Stimulated activated CD8-positive, alpha-beta memory T cell treated with anti-CD3 and anti-CD28 coated beads, Interleukin-4, amount 100 ng/mL, for 48 hours (primary cell): ENCODE measurements at regions not wholly inside any gene's neighbourhood (a gene's known extent, or its start where the extent isn't known, plus 50 kb on each side); places are given as distances from the start of the nearest gene placed in this dataset.
"Not testable (repeated sequence)": the region's sequence is repeated elsewhere in the genome, so short reads cannot be mapped to it uniquely, and the experiment has no call there.

Experiments
- DNase-seq: peaks from one replicate; pipeline ENCODE4 v3.0.0-alpha.2; 2020

- no peak for DNase-seq
Measured at GRCh38 chr12:24356240-24356804, 406.9 kb upstream of the SOX5 start.

DNA sequence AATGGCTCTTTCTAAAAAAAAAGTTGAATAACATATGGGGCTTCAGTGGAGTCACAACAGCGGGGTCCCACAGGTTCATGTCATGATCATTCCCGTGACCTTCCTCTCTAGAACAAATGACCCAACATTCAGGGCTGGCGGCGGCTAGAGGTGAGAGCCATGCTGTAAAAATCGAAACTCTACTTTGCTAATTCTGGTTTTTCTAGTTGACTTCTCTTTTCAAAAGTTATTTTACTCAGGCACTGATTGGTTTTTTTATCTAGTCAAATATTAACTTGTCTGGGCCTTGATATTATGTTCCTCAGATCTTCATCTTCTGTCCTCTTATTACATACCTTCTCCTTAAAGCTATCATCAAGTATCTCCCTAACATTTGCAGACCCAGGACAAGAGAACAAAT, 402.9 kb upstream of the SOX5 start:
- no peak for DNase-seq

- no peak for DNase-seq
Measured at GRCh38 chr12:24349051-24349799, 399.8 kb upstream of the SOX5 start.

- DNase-seq, result not testable (repeated sequence)
Measured at GRCh38 chr12:24348180-24348579, 398.7 kb upstream of the SOX5 start.

GRCh38 chr12:24328261-24328660, 378.8 kb upstream of the SOX5 start:
- DNase-seq, result no peak

DNA sequence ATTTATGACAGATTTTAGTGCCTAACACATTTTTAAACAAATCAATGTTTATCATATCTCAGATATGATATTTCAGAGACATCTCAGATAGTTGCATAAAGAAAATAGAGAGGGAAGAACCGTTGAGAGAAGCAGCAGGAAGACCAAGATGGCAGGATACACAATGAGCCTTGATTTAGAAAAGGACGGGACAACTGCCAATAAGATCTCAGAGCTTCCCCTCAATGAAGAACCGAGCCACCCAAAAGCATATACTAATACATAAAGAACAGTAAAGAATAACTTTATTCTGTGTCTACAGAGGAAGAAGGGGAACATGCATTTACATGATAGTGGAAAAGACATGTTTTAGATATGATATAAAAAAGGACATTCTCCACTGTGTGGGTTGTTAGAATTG, 375.9 kb upstream of the SOX5 start:
- DNase-seq, result no peak

- no peak for DNase-seq
Measured at GRCh38 chr12:24307716-24308335, 358.4 kb upstream of the SOX5 start.

DNA sequence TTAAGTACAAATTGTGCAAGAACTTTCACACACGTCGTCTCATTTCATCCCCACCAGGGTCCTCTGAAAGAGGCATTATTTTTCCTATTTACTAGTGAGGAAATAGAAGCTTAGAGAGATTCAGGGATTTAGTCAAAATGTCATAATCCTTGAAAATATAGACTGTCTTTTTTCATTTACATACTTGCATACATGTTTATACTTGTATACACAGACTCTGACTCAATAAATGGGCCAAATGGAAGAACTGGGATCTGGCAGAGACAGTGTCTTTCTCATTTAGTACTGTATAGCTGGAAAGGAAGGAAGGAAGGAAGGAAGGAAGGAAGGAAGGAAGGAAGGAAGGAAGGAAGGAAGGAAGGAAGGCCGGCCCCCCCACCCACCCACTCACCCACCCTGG, 357.7 kb upstream of the SOX5 start:
- no peak for DNase-seq

DNA sequence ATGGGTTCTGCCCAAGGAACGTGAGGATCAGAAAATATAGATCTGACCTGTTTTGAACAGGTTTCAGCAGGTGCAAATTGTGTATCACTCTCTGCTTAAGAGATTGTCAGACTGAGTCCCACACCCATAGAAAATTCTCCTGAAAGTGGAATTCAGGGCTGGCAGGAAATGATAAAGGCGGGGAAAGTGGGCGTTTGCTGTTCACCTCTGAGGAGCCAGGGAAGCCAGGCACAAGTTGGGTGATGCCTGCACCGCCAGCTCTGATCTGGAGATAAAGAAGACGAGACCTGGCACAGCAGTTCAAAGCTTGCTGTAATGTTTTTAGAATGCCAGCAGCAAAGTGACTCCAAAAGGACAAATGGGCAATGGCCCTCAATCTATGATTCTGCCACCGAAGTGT, 356.5 kb upstream of the SOX5 start:
- DNase-seq, result no peak

DNA sequence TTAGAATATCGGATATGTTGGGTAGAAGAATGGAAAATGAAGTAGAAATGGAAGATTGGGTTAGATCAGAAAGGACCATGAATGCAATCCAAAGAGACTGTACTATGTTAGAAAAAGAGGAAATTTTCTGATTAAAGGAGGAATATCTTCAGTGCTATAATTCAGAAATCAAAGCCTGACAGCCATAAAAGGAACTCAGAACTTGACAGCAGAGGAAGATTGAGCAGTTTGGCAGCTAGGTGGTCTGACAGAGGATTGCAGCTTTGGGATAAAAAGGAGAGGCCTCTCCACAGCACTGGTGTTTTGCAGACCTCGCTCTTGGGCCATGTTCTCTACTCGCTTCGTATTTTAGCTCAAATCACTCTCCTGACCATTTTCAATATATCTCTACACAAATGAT, 354.8 kb upstream of the SOX5 start:
- DNase-seq, result no peak

GRCh38 chr12:24302708-24303107, 353.2 kb upstream of the SOX5 start:
- DNase-seq, result no peak

DNA sequence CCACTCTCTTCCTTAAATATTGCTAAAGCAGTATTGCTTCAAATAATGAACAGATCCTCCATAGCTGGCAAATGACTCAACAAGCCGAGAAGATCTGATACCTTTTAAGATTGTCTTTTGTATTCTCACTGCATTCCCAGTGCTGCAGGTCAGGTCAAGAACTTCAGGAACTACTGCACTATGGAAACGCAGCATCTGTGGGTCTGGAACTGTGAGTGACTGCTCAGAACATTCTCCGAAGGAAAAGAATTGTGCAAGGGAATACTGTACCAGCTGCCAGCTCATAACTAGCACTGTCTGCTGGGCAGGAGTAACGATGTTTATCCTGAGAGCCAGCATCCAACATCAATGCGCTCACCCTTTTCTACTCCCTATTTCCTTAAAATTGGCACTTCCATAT, 348.0 kb upstream of the SOX5 start:
- DNase-seq, result no peak

GRCh38 chr12:24293549-24293948, 344.1 kb upstream of the SOX5 start:
- no peak for DNase-seq

DNA sequence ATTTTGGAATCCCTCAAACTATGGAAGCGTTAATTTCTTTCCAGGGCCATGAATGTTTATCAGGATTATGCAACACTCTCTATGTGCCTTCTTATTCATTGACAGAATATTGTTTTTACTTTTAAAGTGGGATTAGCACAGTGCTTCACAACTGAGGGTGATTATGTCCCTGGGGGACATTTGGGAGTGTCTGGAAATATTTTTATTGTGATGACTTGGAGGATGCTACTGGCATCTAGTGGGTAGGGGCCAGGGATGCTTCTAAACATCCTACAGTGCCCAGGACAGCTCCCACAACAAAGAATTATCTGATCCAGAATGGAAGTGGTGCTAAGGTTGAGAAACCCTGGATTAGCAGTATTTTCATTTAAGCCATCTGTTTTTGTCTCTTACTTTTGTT, 338.5 kb upstream of the SOX5 start:
- DNase-seq, result no peak

DNA sequence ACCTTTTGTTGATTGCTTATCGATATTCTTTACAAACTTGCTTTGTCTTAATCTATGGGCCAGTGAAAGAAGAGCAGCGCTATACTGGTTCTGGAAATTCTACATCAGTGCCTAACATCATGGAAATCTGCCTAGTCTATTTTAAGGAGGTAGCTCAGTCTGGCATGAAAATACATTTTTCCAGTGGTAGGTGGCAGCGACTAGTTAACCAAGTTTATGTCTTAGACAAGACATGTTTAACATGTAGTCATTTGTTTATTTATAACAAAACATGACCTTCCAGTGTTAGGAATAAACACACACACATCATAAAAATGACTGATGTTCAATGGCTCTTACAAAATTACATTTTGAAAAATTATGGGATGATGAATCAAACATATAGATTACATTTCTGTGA, 336.0 kb upstream of the SOX5 start:
- DNase-seq, result no peak

DNA sequence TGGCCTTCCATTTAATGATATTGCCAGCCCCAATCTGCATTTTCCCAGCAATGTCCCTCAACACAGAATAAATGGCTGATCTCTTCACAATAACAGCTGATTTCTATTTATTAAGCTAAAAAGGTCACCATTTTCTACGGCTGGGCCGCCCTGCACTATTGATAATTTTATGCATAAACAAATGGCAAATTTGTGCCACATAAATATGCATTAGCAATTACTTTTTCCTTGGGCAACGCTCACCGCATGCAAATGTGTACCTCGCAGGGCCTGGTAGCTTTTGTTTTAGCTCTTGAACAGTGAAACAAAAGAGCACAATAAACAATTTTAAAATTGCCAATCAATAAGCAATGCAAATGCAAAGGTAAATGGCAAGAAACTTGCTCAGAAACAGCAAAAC, 331.9 kb upstream of the SOX5 start:
- DNase-seq, result no peak

DNA sequence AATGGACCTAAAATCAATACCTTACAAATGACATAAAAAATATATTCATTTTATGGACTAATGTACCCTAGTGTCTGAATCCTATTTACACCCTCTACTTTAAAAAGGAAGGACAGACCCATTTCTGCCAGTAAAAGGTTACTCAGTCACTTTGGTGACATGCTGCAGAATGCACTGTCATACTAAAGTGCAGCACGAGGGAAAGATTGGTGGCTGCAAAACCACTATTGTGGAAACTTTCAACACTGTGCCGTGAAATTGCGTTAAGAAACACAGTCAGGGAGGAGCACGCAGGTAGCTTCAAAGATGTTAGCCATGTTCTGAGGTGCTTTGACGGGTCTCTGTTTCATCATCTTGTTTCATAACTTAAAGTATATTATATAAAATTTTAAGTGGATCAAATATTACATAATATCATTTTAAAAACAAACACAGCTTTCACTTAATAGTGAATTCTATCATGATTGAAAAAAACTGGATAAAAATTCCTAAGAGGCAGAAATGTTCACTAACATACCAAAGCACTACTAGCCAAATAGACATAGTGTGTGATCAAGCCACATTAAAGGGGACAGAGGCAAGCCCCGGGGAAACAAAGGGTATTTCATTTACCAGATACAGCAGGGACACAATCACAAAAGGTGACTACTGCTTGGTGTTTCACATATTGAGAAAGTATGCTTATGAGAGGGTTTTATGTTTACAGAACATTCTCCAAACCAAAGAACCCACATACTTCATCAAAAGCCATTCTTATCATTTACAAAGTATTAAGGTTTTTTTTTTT, 330.8 kb upstream of the SOX5 start:
- DNase-seq, result no peak

DNA sequence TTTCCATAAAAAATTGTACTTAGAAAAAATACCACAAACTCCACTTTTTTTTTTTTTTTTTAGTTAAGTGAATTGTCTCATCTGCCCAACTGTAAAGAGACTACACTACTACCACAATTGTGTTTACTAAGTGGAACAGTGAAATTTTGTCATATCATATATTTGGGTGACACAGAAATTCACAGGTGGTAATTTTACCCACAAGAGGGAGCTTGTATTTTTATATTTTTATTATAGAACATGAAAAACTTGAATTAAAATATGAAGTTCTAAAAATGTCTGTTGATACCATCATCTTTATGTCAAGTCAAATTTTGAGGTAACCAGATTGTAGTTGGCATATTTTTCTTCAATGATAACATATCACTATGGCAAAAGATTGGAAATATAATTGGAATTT, 329.4 kb upstream of the SOX5 start:
- no peak for DNase-seq

- DNase-seq, result no peak
Measured at GRCh38 chr12:24270965-24271364, 321.5 kb upstream of the SOX5 start.

GRCh38 chr12:24270464-24270863, 321.0 kb upstream of the SOX5 start:
- no peak for DNase-seq

GRCh38 chr12:24268663-24269186, 319.3 kb upstream of the SOX5 start:
- no peak for DNase-seq

- no peak for DNase-seq
Measured at GRCh38 chr12:24266982-24267381, 317.5 kb upstream of the SOX5 start.

DNA sequence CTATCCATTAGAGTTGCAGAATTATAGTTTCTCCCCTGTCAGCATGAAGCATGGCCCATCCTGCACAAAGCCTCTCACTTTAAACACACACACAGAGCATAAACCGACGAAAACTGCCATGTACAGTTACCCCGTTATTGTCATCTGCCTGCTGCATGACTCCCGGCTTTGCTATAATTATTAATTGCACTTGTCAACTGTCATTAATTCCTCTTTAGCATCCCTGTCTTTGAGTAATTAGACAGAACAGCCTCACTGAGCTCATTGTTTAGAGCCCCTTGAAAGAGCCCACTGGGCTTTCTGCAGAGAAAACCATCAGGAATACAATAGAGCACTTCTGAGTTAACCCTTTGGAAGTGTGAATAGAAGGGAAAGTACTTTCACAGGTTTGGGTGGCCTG, 307.2 kb upstream of the SOX5 start:
- DNase-seq, result no peak
